H1 (cell line): ENCODE measurements at regions not wholly inside any gene's neighbourhood (a gene's known extent, or its start where the extent isn't known, plus 50 kb on each side); places are given as distances from the start of the nearest gene placed in this dataset.

Experiments
- CTCF ChIA-PET: fragments of 300-600 bp; sonication (Branson Sonifier 250); formaldehyde crosslinking; loops from one replicate; lab custom pipeline; 2021; ENCODE audit not compliant: partially characterized antibody; lab: Charles Lee
- POLR2A ChIA-PET: fragments of 300-600 bp; sonication (Branson Sonifier 250); formaldehyde crosslinking; loops from one replicate; lab custom pipeline; 2021; ENCODE audit warnings: inconsistent platforms; ENCODE audit not compliant: partially characterized antibody; lab: Charles Lee
- DNase-seq, 2 experiments: peaks; one replicate each; pipeline versions ENCODE4 v3.0.0 to v3.0.0-alpha.2; 2010 to 2022; ENCODE audit warnings: low spot score in 2 of 2, low read depth in 1 of 2, mixed read lengths in 1 of 2
- FAIRE-seq: peaks from 2 replicates; lab custom pipeline; 2011; peaks lifted over from hg19 to GRCh38; lab: Jason Lieb, UNC
- H2AFZ ChIP-seq: 2 replicates; pipeline ENCODE4 v1.8.1; 2012; ENCODE audit warnings: low read length, inconsistent platforms
- H2AK5ac ChIP-seq: 2 replicates; pipeline ENCODE4 v1.6.1; 2013; ENCODE audit warnings: low read depth, low read length
- H2BK120ac ChIP-seq: replicated peaks from 2 replicates; pipeline ENCODE3; 2013; ENCODE audit warnings: low read depth, low read length, inconsistent platforms
- H2BK12ac ChIP-seq: 2 replicates; pipeline ENCODE4 v1.6.1; 2013; ENCODE audit warnings: low read depth, low read length
- H2BK15ac ChIP-seq: 2 replicates; pipeline ENCODE4 v1.6.1; 2013; ENCODE audit warnings: low read length
- H2BK20ac ChIP-seq: 2 replicates; pipeline ENCODE4 v1.6.1; 2013; ENCODE audit warnings: low read length
- H2BK5ac ChIP-seq: 2 replicates; pipeline ENCODE4 v1.6.1; 2013; ENCODE audit warnings: low read depth, low read length
- H3K14ac ChIP-seq: 2 replicates; pipeline ENCODE4 v1.6.1; 2013; ENCODE audit warnings: inconsistent platforms; ENCODE audit not compliant: insufficient read length
- H3K18ac ChIP-seq: 2 replicates; pipeline ENCODE4 v1.6.1; 2013; ENCODE audit warnings: low read length; ENCODE audit errors: extremely low read depth
- H3K23ac ChIP-seq: 2 replicates; pipeline ENCODE4 v1.6.1; 2013; ENCODE audit warnings: inconsistent platforms; ENCODE audit not compliant: insufficient read length
- H3K23me2 ChIP-seq: 2 replicates; pipeline ENCODE4 v1.6.1; 2013; ENCODE audit warnings: low read depth, low read length
- H3K27ac ChIP-seq: 2 replicates; pipeline ENCODE4 v1.6.1; 2011; ENCODE audit warnings: low read depth, low read length, inconsistent platforms
- H3K27me3 ChIP-seq, 4 experiments: replicated peaks in 1 of 4; 1 replicate in 1 of 4; 2 replicates in 3 of 4; pipeline versions ENCODE4 v1.6.1 to v1.8.1; 2011 to 2013; ENCODE audit warnings: low read length in 3 of 4, mild to moderate bottlenecking in 3 of 4, inconsistent platforms in 2 of 4, mixed read lengths in 2 of 4, moderate library complexity in 1 of 4; ENCODE audit not compliant: control insufficient read depth in 3 of 4, insufficient read depth in 3 of 4; ENCODE audit errors: extremely low read depth in 1 of 4
- H3K36me3 ChIP-seq, 4 experiments: 2 replicates each; pipeline versions ENCODE4 v1.6.1 to v1.8.1; 2011 to 2013; ENCODE audit warnings: mild to moderate bottlenecking in 4 of 4, low read length in 3 of 4, moderate library complexity in 2 of 4, control low read depth in 1 of 4, inconsistent platforms in 1 of 4; ENCODE audit not compliant: insufficient read depth in 4 of 4, control insufficient read depth in 2 of 4
- H3K4ac ChIP-seq: replicated peaks from 2 replicates; pipeline ENCODE3; 2013; ENCODE audit warnings: low read length, low read depth, mixed read lengths, inconsistent platforms; ENCODE audit not compliant: insufficient read length
- H3K4me1 ChIP-seq, 4 experiments: replicated peaks in 1 of 4; 1 replicate in 1 of 4; 2 replicates in 3 of 4; pipeline versions ENCODE4 v1.6.1 to v1.8.1; 2011 to 2013; ENCODE audit warnings: low read length in 3 of 4, inconsistent platforms in 2 of 4, mixed read lengths in 1 of 4; ENCODE audit not compliant: insufficient read depth in 4 of 4, control insufficient read depth in 3 of 4
- H3K4me2 ChIP-seq, 2 experiments: 2 replicates each; pipeline versions ENCODE4 v1.6.1 to v1.8.1; 2011 to 2013; ENCODE audit warnings: low read depth in 2 of 2, low read length in 2 of 2, control low read depth in 1 of 2, inconsistent platforms in 1 of 2, mild to moderate bottlenecking in 1 of 2; ENCODE audit not compliant: insufficient read depth in 1 of 2
- H3K4me3 ChIP-seq, 4 experiments: fragments of 200-600, 300-600 bp in 1 of 4; sonication (generic), shearing (Covaris generic), sonication (Bioruptor Twin) in 1 of 4; 2 replicates each; pipeline versions ENCODE4 v1.5.1 to v1.8.1; 2011 to 2016; ENCODE audit warnings: low read length in 4 of 4, low read depth in 3 of 4, control low read depth in 2 of 4, inconsistent platforms in 2 of 4, mild to moderate bottlenecking in 2 of 4, mixed read lengths in 1 of 4, moderate library complexity in 1 of 4; ENCODE audit not compliant: insufficient read depth in 2 of 4; ENCODE audit errors: extremely low read depth in 1 of 4
- H3K56ac ChIP-seq: replicated peaks from 2 replicates; pipeline ENCODE3; 2013; ENCODE audit warnings: low read depth, mild to moderate bottlenecking, mixed read lengths, low read length, inconsistent platforms; ENCODE audit not compliant: insufficient read length
- H3K79me1 ChIP-seq: 2 replicates; pipeline ENCODE4 v1.6.1; 2013; ENCODE audit warnings: low read depth, low read length, control low read depth
- H3K79me2 ChIP-seq, 2 experiments: 2 replicates each; pipeline versions ENCODE4 v1.6.1 to v1.8.1; 2012 to 2013; ENCODE audit warnings: low read length in 2 of 2, mild to moderate bottlenecking in 2 of 2, inconsistent platforms in 1 of 2; ENCODE audit not compliant: insufficient read depth in 2 of 2, control insufficient read depth in 1 of 2
- H3K9ac ChIP-seq, 4 experiments: replicated peaks in 1 of 4; 1 replicate in 1 of 4; 2 replicates in 3 of 4; pipeline versions ENCODE4 v1.6.1 to v1.8.1; 2011 to 2013; ENCODE audit warnings: low read depth in 3 of 4, low read length in 3 of 4, control low read depth in 2 of 4, mild to moderate bottlenecking in 2 of 4, moderate library complexity in 2 of 4, inconsistent platforms in 1 of 4; ENCODE audit errors: extremely low read depth in 1 of 4
- H3K9me3 ChIP-seq, 2 experiments: 2 replicates each; pipeline versions ENCODE4 v1.6.1 to v1.8.1; 2012 to 2013; ENCODE audit warnings: mild to moderate bottlenecking in 2 of 2, moderate library complexity in 2 of 2, control low read depth in 1 of 2, inconsistent platforms in 1 of 2, low read depth in 1 of 2, low read length in 1 of 2, mixed read lengths in 1 of 2; ENCODE audit not compliant: insufficient read depth in 2 of 2
- H4K20me1 ChIP-seq, 2 experiments: replicated peaks in 1 of 2; 2 replicates each; pipeline versions ENCODE3 to v1.8.1; 2011 to 2013; ENCODE audit warnings: inconsistent platforms in 2 of 2, low read length in 2 of 2, mild to moderate bottlenecking in 1 of 2; ENCODE audit not compliant: insufficient read depth in 2 of 2, control insufficient read depth in 1 of 2
- H4K5ac ChIP-seq: 2 replicates; pipeline ENCODE4 v1.6.1; 2013; ENCODE audit warnings: low read length, low read depth, mixed read lengths, inconsistent platforms; ENCODE audit not compliant: insufficient read length
- H4K8ac ChIP-seq: 2 replicates; pipeline ENCODE4 v1.8.0; 2013; ENCODE audit warnings: mild to moderate bottlenecking, moderate library complexity, low read length, inconsistent platforms; ENCODE audit not compliant: insufficient read depth; ENCODE audit errors: extremely low read depth
- H4K91ac ChIP-seq: replicated peaks from 2 replicates; pipeline ENCODE3; 2013; ENCODE audit warnings: low read length, mixed read lengths, inconsistent platforms; ENCODE audit not compliant: insufficient read length
- ASH2L ChIP-seq: fragments of 200-600, 300-600 bp; sonication (generic); IDR thresholded peaks from one replicate; pipeline ENCODE4 v1.7.1; 2017; ENCODE audit warnings: low read length
- ATF3 ChIP-seq: IDR thresholded peaks from 2 replicates; pipeline ENCODE4 v1.6.1; 2011; ENCODE audit warnings: low read depth, mild to moderate bottlenecking, low read length; ENCODE audit not compliant: insufficient read depth
- BCL11A ChIP-seq, 2 experiments: IDR thresholded peaks; one replicate each; pipeline ENCODE4 v1.6.1; 2011; ENCODE audit warnings: low read depth in 2 of 2, low read length in 2 of 2, mild to moderate bottlenecking in 2 of 2
- CBX8 ChIP-seq: fragments of 300-800, 300-1000 bp; sonication (generic); IDR thresholded peaks from 2 replicates; pipeline ENCODE4 v1.7.1; 2016; ENCODE audit warnings: low read depth, low read length, borderline replicate concordance
- CHD2 ChIP-seq: IDR thresholded peaks from 2 replicates; pipeline ENCODE4 v1.6.1; 2012; ENCODE audit warnings: low read length, improper control_type of control experiment
- EP300 ChIP-seq, 2 experiments: IDR thresholded peaks; 1 replicate in 1 of 2; 2 replicates in 1 of 2; pipeline ENCODE4 v1.6.1; 2011 to 2012; ENCODE audit warnings: low read depth in 2 of 2, low read length in 2 of 2, mild to moderate bottlenecking in 2 of 2, borderline replicate concordance in 1 of 2, inconsistent platforms in 1 of 2, moderate library complexity in 1 of 2
- GTF2F1 ChIP-seq: IDR thresholded peaks from 2 replicates; pipeline ENCODE4 v1.6.1; 2012; ENCODE audit warnings: low read depth, low read length, improper control_type of control experiment, borderline replicate concordance
- SIRT6 ChIP-seq: IDR thresholded peaks from one replicate; pipeline ENCODE4 v1.7.1; 2012; ENCODE audit warnings: low read length, inconsistent platforms
- SP4 ChIP-seq: IDR thresholded peaks from 2 replicates; pipeline ENCODE4 v1.6.1; 2012; ENCODE audit warnings: low read length, inconsistent platforms
- SRF ChIP-seq: IDR thresholded peaks from 2 replicates; pipeline ENCODE4 v1.6.1; 2011; ENCODE audit warnings: mild to moderate bottlenecking, low read depth, low read length, moderate library complexity
- WGBS, 2 experiments: shearing (Covaris generic) in 1 of 2; methylation state at CpG; one replicate each; pipeline versions ENCODE4 v1.1.6 to v1.1.7; 2013 to 2015; ENCODE audit warnings: low lambda C conversion rate in 2 of 2, mixed read lengths in 2 of 2, inconsistent platforms in 1 of 2, low coverage in 1 of 2, missing lambda C conversion rate in 1 of 2; ENCODE audit not compliant: insufficient replicate concordance in 2 of 2, insufficient coverage in 1 of 2, insufficient read length in 1 of 2; ENCODE audit errors: extremely low coverage in 1 of 2, missing lambda C conversion rate in 1 of 2; 5-methylcytosine and 5-hydroxymethylcytosine counted together

- no peaks in the 10 kb centered on the region for H4K20me1 ChIP-seq
- WGBS, 2 experiments: 94% methylated on average over 1 of the region's 1 CpG; no CpG with 5 or more reads in 1 of the 2 experiments
- H3K4ac ChIP-seq: no peak overlapping the region
- H3K4me2 ChIP-seq: no peak overlapping the region
- H2BK12ac ChIP-seq: no peak overlapping the region
- no peak overlapping the region for H3K4me3 ChIP-seq
- H3K79me1 ChIP-seq: no peaks in the 10 kb centered on the region
- no peak overlapping the region for H3K9ac ChIP-seq
- no peak overlapping the region for H3K14ac ChIP-seq
- H3K9me3 ChIP-seq: no peaks in the 10 kb centered on the region
- no peak overlapping the region for H3K27ac ChIP-seq
- ChIA-PET CTCF (no interaction called here), POLR2A (no interaction called here)
- no peak for DNase-seq
- H3K23ac ChIP-seq: no peak overlapping the region
- H4K8ac ChIP-seq: no peak overlapping the region
- FAIRE-seq: no peak
- H3K79me2 ChIP-seq: no peaks in the 10 kb centered on the region
- H3K23me2 ChIP-seq: no peaks in the 10 kb centered on the region
- H2AFZ ChIP-seq: no peak overlapping the region
- H2BK5ac ChIP-seq: no peak overlapping the region
- no peak overlapping the region for H3K56ac ChIP-seq
- no peak overlapping the region for H4K5ac ChIP-seq
- H4K91ac ChIP-seq: no peak overlapping the region
- no peak overlapping the region for H2AK5ac ChIP-seq
- no peak for TF ChIP-seq ATF3
- no peak for TF ChIP-seq ASH2L
- TF ChIP-seq SIRT6: no peak
- no peak for TF ChIP-seq SRF
- no peak for TF ChIP-seq BCL11A (IDR thresholded peaks at IDR 0.05; ENCODE audit: low read depth in 2 of 2, low read length in 2 of 2)
- no peak for TF ChIP-seq EP300 (IDR thresholded peaks at IDR 0.05; ENCODE audit: borderline replicate concordance in 1 of 2, low read depth in 2 of 2, low read length in 2 of 2)
- TF ChIP-seq GTF2F1: no peak
- no peak for TF ChIP-seq CHD2
- no peak for TF ChIP-seq SP4
- no peak for TF ChIP-seq CBX8
- H3K36me3 ChIP-seq: no peaks in the 10 kb centered on the region
- no peaks in the 10 kb centered on the region for H3K27me3 ChIP-seq
- H2BK15ac ChIP-seq: no peak overlapping the region
- no peak overlapping the region for H2BK20ac ChIP-seq
- no peak overlapping the region for H3K18ac ChIP-seq
- H3K4me1 ChIP-seq: no peaks in the 10 kb centered on the region
- H2BK120ac ChIP-seq: no peak overlapping the region
These were observed 808.4 kb downstream of the NXPH1 start for GRCh38 chr7:9241826-9242225.
